ENCODE measurements at regions not wholly inside any gene's neighbourhood (a gene's known extent, or its start where the extent isn't known, plus 50 kb on each side); places are given as distances from the start of the nearest gene placed in this dataset.

- Histone ChIP-seq H3K4ac (ENCODE audit: low read depth in 1 of 2, low read length in 2 of 2) (no peak overlapping the region), H2BK120ac (ENCODE audit: low read depth, low read length) (no peak overlapping the region), H3K27me3 (ENCODE audit: control insufficient read depth in 1 of 2, insufficient read depth in 1 of 2, low read length in 2 of 2) (no peaks in the 10 kb centered on the region), H2AFZ (ENCODE audit: low read depth, low read length) (no peak overlapping the region), H3K23ac (ENCODE audit: low read length in 2 of 2) (no peak overlapping the region), H2BK12ac (ENCODE audit: low read length in 2 of 2) (no peak overlapping the region), H3K27ac (ENCODE audit: low read length, poor library complexity, severe bottlenecking) (no peak overlapping the region), H4K91ac (ENCODE audit: low read length) (no peak overlapping the region), H2BK15ac (ENCODE audit: low read depth, poor library complexity, severe bottlenecking) (no peak overlapping the region), H3K18ac (ENCODE audit: low read depth in 1 of 2, low read length in 2 of 2) (no peak overlapping the region), H2BK5ac (ENCODE audit: low read depth, low read length, poor library complexity, severe bottlenecking) (no peak overlapping the region), H3K79me1 (replicated peaks; ENCODE audit: low read length, poor library complexity, severe bottlenecking) (no peaks in the 10 kb centered on the region), H3K4me3 (ENCODE audit: insufficient read depth in 1 of 2, low read depth in 1 of 2, low read length in 2 of 2) (no peak overlapping the region), H3K14ac (ENCODE audit: low read length in 2 of 2) (no peak overlapping the region), H3K4me1 (ENCODE audit: control insufficient read depth, insufficient read depth, low read depth, low read length) (no peaks in the 10 kb centered on the region), H3K9ac (ENCODE audit: low read length) (no peak overlapping the region), H2AK5ac (ENCODE audit: low read length, severe bottlenecking) (no peak overlapping the region), H4K8ac (ENCODE audit: low read length) (no peak overlapping the region), H3K9me3 (ENCODE audit: control insufficient read depth, low read length) (no peaks in the 10 kb centered on the region), H3K36me3 (ENCODE audit: control insufficient read depth in 1 of 2, insufficient read depth in 2 of 2, low read depth in 1 of 2, low read length in 2 of 2) (no peaks in the 10 kb centered on the region), H3K4me2 (ENCODE audit: low read length, poor library complexity, severe bottlenecking) (no peak overlapping the region)
- no peak for DNase-seq
- 54% methylated on average over 4 of the region's 5 CpGs for WGBS
These were observed 223.9 kb downstream of the TGFB2 start for GRCh38 chr1:218568962-218569550.

GRCh38 chr1:218570456-218570855, 225.3 kb downstream of the TGFB2 start:
- Histone ChIP-seq H3K9ac (ENCODE audit: low read length) (no peak overlapping the region), H2AFZ (ENCODE audit: low read depth, low read length) (no peak overlapping the region), H3K4me2 (ENCODE audit: low read length, poor library complexity, severe bottlenecking) (no peak overlapping the region), H2AK5ac (ENCODE audit: low read length, severe bottlenecking) (no peak overlapping the region), H3K27ac (ENCODE audit: low read length, poor library complexity, severe bottlenecking) (no peak overlapping the region), H3K36me3 (ENCODE audit: control insufficient read depth in 1 of 2, insufficient read depth in 2 of 2, low read depth in 1 of 2, low read length in 2 of 2) (no peaks in the 10 kb centered on the region), H2BK5ac (ENCODE audit: low read depth, low read length, poor library complexity, severe bottlenecking) (no peak overlapping the region), H2BK12ac (ENCODE audit: low read length in 2 of 2) (no peak overlapping the region), H3K4me1 (ENCODE audit: control insufficient read depth, insufficient read depth, low read depth, low read length) (no peaks in the 10 kb centered on the region), H4K91ac (ENCODE audit: low read length) (no peak overlapping the region), H3K4me3 (ENCODE audit: insufficient read depth in 1 of 2, low read depth in 1 of 2, low read length in 2 of 2) (no peak overlapping the region), H3K18ac (ENCODE audit: low read depth in 1 of 2, low read length in 2 of 2) (no peak overlapping the region), H3K14ac (ENCODE audit: low read length in 2 of 2) (no peak overlapping the region), H4K8ac (ENCODE audit: low read length) (no peak overlapping the region), H2BK120ac (ENCODE audit: low read depth, low read length) (no peak overlapping the region), H3K4ac (ENCODE audit: low read depth in 1 of 2, low read length in 2 of 2) (no peak overlapping the region), H3K79me1 (replicated peaks; ENCODE audit: low read length, poor library complexity, severe bottlenecking) (no peaks in the 10 kb centered on the region), H3K9me3 (ENCODE audit: control insufficient read depth, low read length) (peaks cover 7% of the 10 kb centered on the region), H3K27me3 (ENCODE audit: control insufficient read depth in 1 of 2, insufficient read depth in 1 of 2, low read length in 2 of 2) (no peaks in the 10 kb centered on the region), H2BK15ac (ENCODE audit: low read depth, poor library complexity, severe bottlenecking) (no peak overlapping the region), H3K23ac (ENCODE audit: low read length in 2 of 2) (no peak overlapping the region)
- DNase-seq: no peak
- WGBS: no CpG with 5 or more reads among the region's 2 CpGs

- H3K36me3 ChIP-seq (ENCODE audit: control insufficient read depth in 1 of 2, insufficient read depth in 2 of 2, low read depth in 1 of 2, low read length in 2 of 2): no peaks in the 10 kb centered on the region
- no peaks in the 10 kb centered on the region for H3K79me1 ChIP-seq (replicated peaks; ENCODE audit: low read length, poor library complexity, severe bottlenecking)
- no peak overlapping the region for H4K91ac ChIP-seq (ENCODE audit: low read length)
- no peak overlapping the region for H3K9ac ChIP-seq (ENCODE audit: low read length)
- no peak overlapping the region for H3K4me2 ChIP-seq (ENCODE audit: low read length, poor library complexity, severe bottlenecking)
- WGBS: 95% methylated on average over 6 of the region's 6 CpGs
- H2BK15ac ChIP-seq (ENCODE audit: low read depth, poor library complexity, severe bottlenecking): no peak overlapping the region
- no peak overlapping the region for H2AK5ac ChIP-seq (ENCODE audit: low read length, severe bottlenecking)
- no peak overlapping the region for H2AFZ ChIP-seq (ENCODE audit: low read depth, low read length)
- H3K4ac ChIP-seq (ENCODE audit: low read depth in 1 of 2, low read length in 2 of 2): no peak overlapping the region
- H3K27ac ChIP-seq (ENCODE audit: low read length, poor library complexity, severe bottlenecking): no peak overlapping the region
- H4K8ac ChIP-seq (ENCODE audit: low read length): no peak overlapping the region
- H3K18ac ChIP-seq (ENCODE audit: low read depth in 1 of 2, low read length in 2 of 2): no peak overlapping the region
- H3K4me1 ChIP-seq (ENCODE audit: control insufficient read depth, insufficient read depth, low read depth, low read length): no peaks in the 10 kb centered on the region
- no peaks in the 10 kb centered on the region for H3K27me3 ChIP-seq (ENCODE audit: control insufficient read depth in 1 of 2, insufficient read depth in 1 of 2, low read length in 2 of 2)
- no peak overlapping the region for H3K23ac ChIP-seq (ENCODE audit: low read length in 2 of 2)
- peaks cover 7% of the 10 kb centered on the region for H3K9me3 ChIP-seq (ENCODE audit: control insufficient read depth, low read length)
- H3K4me3 ChIP-seq (ENCODE audit: insufficient read depth in 1 of 2, low read depth in 1 of 2, low read length in 2 of 2): no peak overlapping the region
- H2BK120ac ChIP-seq (ENCODE audit: low read depth, low read length): no peak overlapping the region
- H3K14ac ChIP-seq (ENCODE audit: low read length in 2 of 2): no peak overlapping the region
- no peak for DNase-seq
- H2BK5ac ChIP-seq (ENCODE audit: low read depth, low read length, poor library complexity, severe bottlenecking): no peak overlapping the region
- H2BK12ac ChIP-seq (ENCODE audit: low read length in 2 of 2): no peak overlapping the region
These were observed 226.4 kb downstream of the TGFB2 start for GRCh38 chr1:218571491-218571890.

GRCh38 chr1:218572050-218572449, 226.9 kb downstream of the TGFB2 start:
- Histone ChIP-seq H3K14ac (ENCODE audit: low read length in 2 of 2) (no peak overlapping the region), H2BK120ac (ENCODE audit: low read depth, low read length) (no peak overlapping the region), H2BK15ac (ENCODE audit: low read depth, poor library complexity, severe bottlenecking) (no peak overlapping the region), H3K4me3 (ENCODE audit: insufficient read depth in 1 of 2, low read depth in 1 of 2, low read length in 2 of 2) (no peak overlapping the region), H3K4me2 (ENCODE audit: low read length, poor library complexity, severe bottlenecking) (no peak overlapping the region), H3K79me1 (replicated peaks; ENCODE audit: low read length, poor library complexity, severe bottlenecking) (no peaks in the 10 kb centered on the region), H3K36me3 (ENCODE audit: control insufficient read depth in 1 of 2, insufficient read depth in 2 of 2, low read depth in 1 of 2, low read length in 2 of 2) (no peaks in the 10 kb centered on the region), H4K8ac (ENCODE audit: low read length) (no peak overlapping the region), H2BK12ac (ENCODE audit: low read length in 2 of 2) (no peak overlapping the region), H2AFZ (ENCODE audit: low read depth, low read length) (no peak overlapping the region), H3K27me3 (ENCODE audit: control insufficient read depth in 1 of 2, insufficient read depth in 1 of 2, low read length in 2 of 2) (no peaks in the 10 kb centered on the region), H3K23ac (ENCODE audit: low read length in 2 of 2) (no peak overlapping the region), H3K27ac (ENCODE audit: low read length, poor library complexity, severe bottlenecking) (no peak overlapping the region), H4K91ac (ENCODE audit: low read length) (no peak overlapping the region), H3K9ac (ENCODE audit: low read length) (no peak overlapping the region), H3K18ac (ENCODE audit: low read depth in 1 of 2, low read length in 2 of 2) (no peak overlapping the region), H3K9me3 (ENCODE audit: control insufficient read depth, low read length) (peaks cover 7% of the 10 kb centered on the region), H3K4ac (ENCODE audit: low read depth in 1 of 2, low read length in 2 of 2) (no peak overlapping the region), H3K4me1 (ENCODE audit: control insufficient read depth, insufficient read depth, low read depth, low read length) (no peaks in the 10 kb centered on the region), H2AK5ac (ENCODE audit: low read length, severe bottlenecking) (peak overlapping the region; percentile 46), H2BK5ac (ENCODE audit: low read depth, low read length, poor library complexity, severe bottlenecking) (no peak overlapping the region)
- DNase-seq: no peak
- WGBS: 98% methylated on average over 4 of the region's 4 CpGs

Measured in mesenchymal stem cell (in vitro differentiated cells and primary cell).